Suppressor macrophage (primary cell): ENCODE measurements at regions not wholly inside any gene's neighbourhood (a gene's known extent, or its start where the extent isn't known, plus 50 kb on each side); places are given as distances from the start of the nearest gene placed in this dataset.
A peak's percentile ranks its signal among the peaks of the same experiment; 100 is the strongest.
"Not testable (repeated sequence)": the region's sequence is repeated elsewhere in the genome, so short reads cannot be mapped to it uniquely, and the experiment has no call there.

ENCODE experiments used
- DNase-seq, 4 experiments: peaks; one replicate each; pipeline ENCODE4 v3.0.0-alpha.2; 2020 to 2022

GRCh38 chr10:61263518-61263917 lies 189.7 kb downstream of the TMEM26 start:
- no peak for DNase-seq

GRCh38 chr10:61262486-61263261 lies 190.5 kb downstream of the TMEM26 start:
- no peak for DNase-seq

DNA sequence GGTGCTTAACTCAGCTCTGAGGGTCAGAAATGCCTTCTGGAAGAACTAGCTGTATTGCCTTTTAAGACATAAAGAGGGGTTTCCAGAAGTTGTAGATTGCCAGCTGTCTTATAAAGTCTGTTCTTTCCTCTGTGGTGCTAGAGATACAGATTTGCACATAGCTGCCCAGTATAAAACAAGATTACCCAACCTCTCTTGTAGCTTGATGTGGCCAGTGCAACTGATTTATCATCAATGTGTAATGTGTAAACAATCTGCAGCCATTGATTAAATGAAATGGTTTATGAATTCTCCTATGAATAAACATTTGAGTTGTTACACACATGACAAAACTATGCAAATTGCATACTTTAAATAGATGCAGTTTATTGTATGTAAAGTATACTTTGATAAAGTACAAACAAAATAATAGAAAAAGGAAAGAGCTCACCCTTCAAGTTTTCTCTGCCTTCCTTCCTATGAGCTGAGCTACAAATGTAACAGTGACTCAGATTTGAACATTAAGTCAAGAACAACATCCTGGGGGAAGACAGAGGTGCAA lies 195.2 kb downstream of the TMEM26 start:
- DNase-seq = no peak

DNA sequence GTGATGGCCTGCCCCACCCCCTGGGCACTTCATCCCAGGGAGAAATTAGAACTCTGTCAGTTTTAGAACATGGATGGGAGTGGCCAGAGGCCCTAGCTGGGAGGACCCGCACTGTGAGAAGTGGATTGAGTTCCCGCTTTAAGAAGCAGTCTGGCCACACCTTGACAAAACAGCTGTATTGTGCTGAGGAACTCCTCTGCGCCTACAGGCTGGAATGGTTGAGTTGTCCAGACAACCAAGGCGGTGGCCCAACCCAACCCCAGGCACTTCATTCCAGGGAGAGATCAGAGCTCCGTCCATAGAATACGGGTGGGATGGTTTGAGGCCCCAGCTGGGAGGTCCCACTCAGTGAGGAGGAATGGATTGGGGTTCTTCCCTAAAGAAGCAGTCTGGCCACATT lies 196.0 kb downstream of the TMEM26 start:
- no peak for DNase-seq

DNA sequence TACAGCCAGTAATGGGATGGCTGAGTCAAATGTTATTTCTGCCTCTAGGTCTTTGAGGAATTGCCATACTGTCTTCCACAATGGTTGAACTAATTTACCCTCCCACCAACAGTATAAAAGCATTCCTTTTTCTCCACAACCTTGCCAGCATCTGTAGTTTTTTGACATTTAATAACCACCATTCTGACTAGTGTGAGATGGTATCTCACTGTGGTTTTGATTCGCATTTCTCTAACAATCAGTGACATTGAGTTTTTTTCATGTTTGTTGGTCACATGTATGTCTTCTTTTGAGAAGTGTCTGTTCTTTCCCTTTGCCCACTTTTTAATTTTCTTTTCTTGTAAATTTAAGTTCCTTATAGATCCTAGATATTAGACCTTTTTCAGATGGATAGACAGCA lies 200.9 kb downstream of the TMEM26 start:
- not testable (repeated sequence) for DNase-seq

DNA sequence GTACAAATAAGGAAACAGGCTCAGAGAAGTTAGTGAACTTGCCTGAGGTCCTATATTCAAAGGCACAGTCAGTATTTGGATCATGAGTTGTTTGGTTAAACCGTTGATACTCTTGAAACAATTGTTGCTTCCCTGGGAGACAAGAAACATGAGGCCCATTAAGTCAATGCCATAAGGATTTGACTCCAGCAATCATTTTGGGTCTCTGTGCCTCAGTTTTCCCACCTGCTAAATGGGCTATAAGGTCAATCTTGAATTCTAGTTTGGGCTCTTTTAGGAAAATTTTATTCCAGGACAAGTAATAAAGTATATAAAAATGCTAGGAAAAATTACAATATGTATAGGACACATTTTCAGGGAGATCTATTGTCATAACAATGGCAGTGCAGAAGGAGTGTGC lies 202.1 kb downstream of the TMEM26 start:
- DNase-seq = no peak

GRCh38 chr10:61250131-61250530 lies 203.1 kb downstream of the TMEM26 start:
- DNase-seq = no peak

GRCh38 chr10:61248013-61248412 lies 205.2 kb downstream of the TMEM26 start:
- DNase-seq = no peak

- DNase-seq = no peak
Measured at GRCh38 chr10:61244261-61244775, 208.9 kb downstream of the TMEM26 start.

GRCh38 chr10:61232780-61233179 lies 220.4 kb downstream of the TMEM26 start:
- no peak for DNase-seq

DNA sequence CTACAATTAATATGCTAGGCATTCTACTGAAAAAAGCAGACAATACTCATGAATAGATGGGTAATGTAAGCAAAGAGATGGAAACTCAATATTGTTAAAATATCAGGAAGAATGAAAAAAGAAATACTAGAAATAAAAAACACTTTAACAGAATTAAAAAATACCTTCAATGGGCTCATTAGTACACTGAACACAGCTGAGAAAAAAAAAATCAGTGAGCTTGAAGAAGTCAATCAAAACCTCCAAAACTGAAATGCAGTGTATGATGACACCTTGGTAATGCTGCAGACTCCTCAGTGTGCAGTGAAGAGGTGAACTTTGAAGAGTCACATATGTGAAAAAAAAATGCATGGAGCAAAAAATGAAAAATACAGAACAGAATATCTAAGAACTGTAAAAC lies 227.2 kb downstream of the TMEM26 start:
- DNase-seq = no peak

DNA sequence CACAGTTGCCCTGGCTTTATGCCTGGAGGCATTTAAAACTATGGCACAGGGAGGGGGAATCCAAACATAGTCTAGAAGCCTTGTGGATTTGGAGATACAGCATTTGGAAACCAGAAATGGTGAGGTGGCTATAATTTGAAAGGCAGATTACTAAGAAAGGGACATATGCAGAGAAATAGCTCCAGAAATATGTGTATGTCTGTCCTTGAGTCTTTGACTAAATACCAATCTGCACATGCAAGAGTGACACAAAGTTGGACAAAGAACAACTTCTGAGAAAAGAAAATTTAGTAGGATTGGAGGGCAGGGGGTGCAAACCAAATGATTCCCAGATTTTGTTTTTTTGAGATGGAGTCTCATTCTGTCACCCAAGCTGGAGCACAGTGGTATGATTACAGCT lies 229.6 kb downstream of the TMEM26 start:
- no peak for DNase-seq

DNA sequence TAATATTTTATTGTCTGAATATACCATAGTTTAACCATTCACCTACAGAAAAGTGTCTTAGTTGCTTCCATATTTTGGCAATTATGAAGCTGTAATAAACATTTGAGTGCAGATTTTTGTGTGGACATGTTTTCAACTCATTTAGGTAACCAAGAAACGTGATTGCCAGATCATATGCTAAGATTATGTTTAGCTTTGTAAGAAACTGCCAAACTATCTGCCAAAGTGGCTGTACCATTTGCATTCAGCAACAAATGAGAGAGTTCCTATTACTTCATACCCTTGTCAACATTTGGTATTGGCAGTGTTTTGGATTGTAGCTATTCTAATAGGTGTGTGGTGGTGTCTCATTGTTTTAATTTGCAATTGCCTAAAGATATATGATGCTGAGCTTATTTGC lies 233.5 kb downstream of the TMEM26 start:
- DNase-seq = no peak

GRCh38 chr10:61217851-61218565 lies 235.2 kb downstream of the TMEM26 start:
- DNase-seq = no peak

DNA sequence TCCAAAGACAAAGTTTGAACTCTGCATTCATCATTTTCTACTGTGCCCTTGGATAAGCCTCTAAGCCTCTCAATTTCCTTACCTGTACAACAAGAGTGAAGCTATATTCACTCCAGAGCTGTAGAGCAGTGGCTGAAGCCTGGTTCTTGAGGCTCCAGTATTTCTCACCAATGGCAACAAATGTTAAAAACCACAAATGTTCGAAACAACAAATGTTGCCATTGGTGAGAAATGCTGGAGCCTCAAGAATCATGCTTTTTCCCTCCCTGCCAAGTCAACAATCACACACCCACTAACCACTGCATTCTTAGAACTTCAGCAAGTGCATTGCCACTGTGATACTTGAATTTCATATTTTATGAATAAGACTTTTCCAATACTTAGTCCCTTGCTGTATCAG lies 237.9 kb downstream of the TMEM26 start:
- DNase-seq = no peak

- peak in 1 of 4 experiments; percentile 7 for DNase-seq
Measured at GRCh38 chr10:61211468-61211867, 241.7 kb downstream of the TMEM26 start.

GRCh38 chr10:61197057-61197456 lies 253.1 kb upstream of the RHOBTB1 start:
- DNase-seq = no peak

DNA sequence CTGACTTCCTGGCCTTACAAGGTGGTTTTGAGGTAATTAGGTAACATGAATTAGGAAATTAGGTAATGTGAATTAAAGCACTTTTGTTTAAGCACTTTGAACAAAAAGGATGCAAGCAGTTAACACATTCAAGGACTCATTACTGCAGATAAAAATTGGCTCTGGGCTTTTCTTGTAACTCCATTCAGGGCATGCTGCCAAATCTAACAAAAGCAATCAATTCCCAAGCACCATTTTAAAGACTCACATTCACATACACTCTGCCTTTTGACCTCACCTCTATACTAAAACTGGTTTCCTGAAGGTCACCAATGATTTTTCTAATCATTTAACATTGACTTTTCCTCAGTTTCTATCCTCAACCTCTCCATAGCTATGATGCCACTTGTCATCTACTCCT lies 251.2 kb upstream of the RHOBTB1 start:
- no peak for DNase-seq

- not testable (repeated sequence) for DNase-seq
Measured at GRCh38 chr10:61192589-61192988, 248.6 kb upstream of the RHOBTB1 start.

- DNase-seq = no peak
Measured at GRCh38 chr10:61192042-61192441, 248.1 kb upstream of the RHOBTB1 start.

- DNase-seq = no peak
Measured at GRCh38 chr10:61189912-61190311, 245.9 kb upstream of the RHOBTB1 start.

DNA sequence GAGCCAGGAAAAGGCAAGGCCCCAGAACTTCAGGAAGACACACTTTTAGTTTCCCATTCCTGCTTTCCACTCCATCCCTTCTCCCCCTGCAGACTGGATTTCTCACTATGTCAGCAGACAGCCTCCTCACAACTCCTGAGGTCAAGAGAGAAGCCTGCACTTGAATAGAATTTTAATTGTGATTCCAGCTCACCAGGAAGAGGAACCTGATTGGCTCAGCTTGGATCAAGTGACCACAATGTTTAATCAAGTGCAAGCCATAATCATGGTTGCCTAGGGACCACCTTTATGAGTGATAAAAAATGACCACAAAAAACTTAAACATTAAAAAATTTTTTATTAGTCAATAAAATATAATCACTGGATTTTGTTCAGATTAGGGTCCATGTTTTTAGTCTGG lies 244.7 kb upstream of the RHOBTB1 start:
- DNase-seq = no peak

DNA sequence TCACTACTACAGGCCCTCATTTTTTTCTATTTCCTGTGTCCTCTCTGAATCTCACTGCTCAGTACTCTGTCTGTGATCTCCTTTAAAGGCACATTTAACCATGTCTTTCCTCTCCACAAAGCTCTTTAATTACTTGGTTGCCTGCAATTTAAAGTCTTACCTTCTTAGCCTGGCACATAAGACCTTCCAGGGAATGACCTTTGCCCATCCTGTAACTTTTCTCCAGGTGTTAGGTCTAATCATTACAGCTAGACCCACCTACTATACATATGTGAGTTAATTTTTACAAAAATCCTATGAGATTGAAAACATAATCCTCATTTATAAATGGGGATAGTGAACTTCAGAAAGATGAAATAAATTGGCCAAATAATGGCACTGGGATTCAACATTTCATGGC lies 244.1 kb upstream of the RHOBTB1 start:
- no peak for DNase-seq

DNA sequence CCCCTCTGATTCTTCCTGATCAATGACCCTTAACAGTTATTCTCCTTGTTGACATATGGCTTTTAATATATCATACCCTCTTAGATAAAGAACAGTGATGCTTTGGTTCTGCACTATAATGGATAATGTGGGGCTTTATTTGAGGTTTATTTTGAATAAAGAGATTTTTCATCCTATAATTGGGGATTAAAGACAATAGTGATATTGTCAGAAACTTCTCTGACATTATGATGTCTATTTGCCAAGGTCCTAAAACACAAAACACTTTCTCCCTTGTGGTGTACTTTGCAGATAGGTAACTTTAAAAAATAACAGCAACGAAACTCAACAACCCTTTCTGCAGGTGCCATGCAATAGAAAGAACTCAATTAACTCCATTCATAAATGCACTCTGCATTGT lies 243.6 kb upstream of the RHOBTB1 start:
- no peak for DNase-seq
